ENCODE measurements at regions not wholly inside any gene's neighbourhood (a gene's known extent, or its start where the extent isn't known, plus 50 kb on each side); places are given as distances from the start of the nearest gene placed in this dataset.
"Not testable (repeated sequence)": the region's sequence is repeated elsewhere in the genome, so short reads cannot be mapped to it uniquely, and the experiment has no call there.

- no peaks in the 10 kb centered on the region for H3K36me3 ChIP-seq
- H3K27me3 ChIP-seq, result no peaks in the 10 kb centered on the region
- H3K9me3 ChIP-seq, result no peaks in the 10 kb centered on the region
- H3K27ac ChIP-seq, result no peak overlapping the region
- no peak for DNase-seq (ENCODE audit: low spot score in 2 of 2)
- H3K4me3 ChIP-seq, result no peak overlapping the region
- H3K4me1 ChIP-seq, result no peaks in the 10 kb centered on the region
- no peak for TF ChIP-seq CTCF (IDR thresholded peaks at IDR 0.05)
- intact Hi-C loops (cut with DNase I), result no loop called here
Measured at GRCh38 chr1:103283371-103283770, 175.0 kb upstream of the COL11A1 start.

GRCh38 chr1:103275725-103276124, 167.4 kb upstream of the COL11A1 start:
- H3K4me3 ChIP-seq, result no peak overlapping the region
- H3K36me3 ChIP-seq, result no peaks in the 10 kb centered on the region
- H3K27ac ChIP-seq, result no peak overlapping the region
- TF ChIP-seq CTCF (IDR thresholded peaks at IDR 0.05), result no peak
- H3K27me3 ChIP-seq, result no peaks in the 10 kb centered on the region
- H3K4me1 ChIP-seq, result no peaks in the 10 kb centered on the region
- no peak for DNase-seq (ENCODE audit: low spot score in 2 of 2)
- no peaks in the 10 kb centered on the region for H3K9me3 ChIP-seq
- intact Hi-C loops (cut with DNase I), result no loop called here

- H3K4me3 ChIP-seq, result no peak overlapping the region
- H3K4me1 ChIP-seq, result no peaks in the 10 kb centered on the region
- no peaks in the 10 kb centered on the region for H3K27me3 ChIP-seq
- intact Hi-C loops (cut with DNase I), result no loop called here
- DNase-seq (ENCODE audit: low spot score in 2 of 2), result no peak
- H3K27ac ChIP-seq, result no peak overlapping the region
- no peak for TF ChIP-seq CTCF (IDR thresholded peaks at IDR 0.05)
- H3K9me3 ChIP-seq, result no peaks in the 10 kb centered on the region
- no peaks in the 10 kb centered on the region for H3K36me3 ChIP-seq
Measured at GRCh38 chr1:103274886-103275285, 166.6 kb upstream of the COL11A1 start.

- intact Hi-C loops (cut with DNase I), result no loop called here
- TF ChIP-seq CTCF (IDR thresholded peaks at IDR 0.05), result no peak
Measured at GRCh38 chr1:103273106-103273505, 164.8 kb upstream of the COL11A1 start.

GRCh38 chr1:103271471-103271870, 163.1 kb upstream of the COL11A1 start:
- H3K27me3 ChIP-seq; H3K27ac ChIP-seq; H3K9me3 ChIP-seq; intact Hi-C loops (cut with DNase I); H3K36me3 ChIP-seq; H3K4me3 ChIP-seq; H3K4me1 ChIP-seq; DNase-seq (ENCODE audit: low spot score in 2 of 2): not testable (repeated sequence)

More at GRCh38 chr1:103273106-103273505, 164.8 kb upstream of the COL11A1 start:
- Histone ChIP-seq H3K4me3 (no peak overlapping the region), H3K27ac (no peak overlapping the region), H3K27me3 (no peaks in the 10 kb centered on the region), H3K4me1 (no peaks in the 10 kb centered on the region), H3K9me3 (no peaks in the 10 kb centered on the region), H3K36me3 (no peaks in the 10 kb centered on the region)
- no peak for DNase-seq (ENCODE audit: low spot score in 2 of 2)

- H3K27me3 ChIP-seq, result no peaks in the 10 kb centered on the region
- no peaks in the 10 kb centered on the region for H3K36me3 ChIP-seq
- no peak for DNase-seq (ENCODE audit: low spot score in 2 of 2)
- H3K4me1 ChIP-seq, result no peaks in the 10 kb centered on the region
- H3K9me3 ChIP-seq, result no peaks in the 10 kb centered on the region
- H3K4me3 ChIP-seq, result no peak overlapping the region
- H3K27ac ChIP-seq, result no peak overlapping the region
- no peak for TF ChIP-seq CTCF (IDR thresholded peaks at IDR 0.05)
- intact Hi-C loops (cut with DNase I), result no loop called here
Measured at GRCh38 chr1:103267893-103268292, 159.6 kb upstream of the COL11A1 start.
